Kidney capillary endothelial cell (primary cell): ENCODE measurements at regions not wholly inside any gene's neighbourhood (a gene's known extent, or its start where the extent isn't known, plus 50 kb on each side); places are given as distances from the start of the nearest gene placed in this dataset.
A peak's percentile ranks its signal among the peaks of the same experiment; 100 is the strongest.

Experiments used
- DNase-seq: peaks from one replicate; pipeline ENCODE4 v3.0.0-alpha.2; 2018; ENCODE audit warnings: low spot score

DNA sequence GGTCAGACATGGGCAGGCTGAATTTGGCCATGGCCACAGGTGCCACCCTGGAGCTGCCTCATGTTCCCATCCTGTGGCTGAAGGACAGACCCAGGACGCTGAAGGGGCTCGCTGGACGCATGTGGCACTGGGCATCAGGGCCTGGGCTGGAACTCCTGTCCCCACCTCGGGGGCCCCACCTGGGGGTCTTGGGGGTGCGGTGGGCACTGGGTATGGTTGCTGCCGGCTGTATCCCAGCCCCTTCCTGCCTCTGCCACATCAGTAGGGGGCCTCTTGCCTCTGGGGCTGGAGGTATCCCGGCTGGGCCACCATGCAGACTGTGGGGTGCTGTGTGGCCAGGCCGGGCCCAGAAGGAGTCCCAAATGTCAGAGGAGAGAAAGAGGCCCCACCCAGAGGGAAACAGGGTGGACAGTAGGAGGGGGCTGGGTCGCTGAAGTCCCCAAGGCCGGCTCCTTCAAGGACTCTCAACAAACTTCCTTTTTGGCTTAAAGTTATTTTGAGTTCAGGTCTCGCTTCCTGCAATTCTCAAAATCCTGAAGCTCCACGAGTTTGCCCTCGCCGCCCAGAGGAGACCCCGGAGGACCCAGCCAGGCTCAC lies 78.7 kb downstream of the SIK1 start:
- DNase-seq = no peak

DNA sequence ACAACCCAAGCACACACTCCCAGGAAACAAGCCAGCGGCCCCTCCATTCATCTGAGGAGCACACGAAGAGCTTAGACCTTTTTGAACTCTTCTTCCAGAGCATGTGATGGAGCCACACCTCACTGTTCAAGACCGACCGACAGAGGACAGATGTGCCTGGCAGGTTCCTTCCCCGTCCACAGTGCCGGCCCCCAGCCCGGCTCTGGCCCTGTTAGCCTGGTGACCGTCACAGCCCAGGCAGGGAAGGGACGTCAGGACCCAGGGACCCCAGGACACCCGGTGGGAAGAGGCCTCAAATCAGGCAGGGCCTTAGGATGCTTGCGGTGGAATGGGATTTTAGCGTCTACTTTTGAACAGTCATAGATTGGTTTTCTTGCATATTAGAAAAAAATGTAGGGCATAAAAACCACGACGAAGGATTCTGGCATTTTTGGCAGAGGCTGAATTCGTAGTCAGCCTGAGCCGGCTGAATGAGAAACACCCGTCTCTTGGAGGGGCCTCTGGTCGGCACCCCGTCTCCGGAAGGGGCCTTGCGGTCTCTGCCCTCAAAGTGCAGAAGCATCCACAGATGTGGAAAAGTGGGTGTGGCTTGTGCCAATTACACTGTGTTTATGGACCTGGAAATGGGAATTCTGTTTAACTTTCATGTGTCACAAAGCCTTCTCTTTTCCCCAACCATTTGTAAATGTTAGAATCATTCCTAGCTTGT lies 79.3 kb downstream of the SIK1 start:
- DNase-seq = no peak

DNA sequence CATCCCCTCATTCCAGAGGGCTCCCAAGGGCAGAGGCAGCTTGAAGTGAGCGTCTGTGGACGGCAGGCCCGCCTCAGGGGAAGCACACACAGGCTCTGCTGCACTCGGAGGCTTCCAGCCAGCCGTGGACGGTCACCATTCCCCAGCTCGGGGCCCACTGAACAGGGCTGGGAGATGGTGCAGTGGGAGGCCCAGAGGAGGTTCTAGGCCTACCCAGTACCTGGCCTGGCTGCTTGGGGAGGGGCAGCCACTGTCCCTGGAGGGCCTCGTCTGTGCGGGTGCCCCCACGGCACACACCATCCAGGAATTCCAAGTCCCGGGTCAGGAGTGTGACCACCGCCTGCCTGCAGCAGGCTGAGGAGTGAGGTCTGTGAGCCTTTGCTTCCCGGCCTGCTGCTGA lies 80.4 kb downstream of the SIK1 start:
- DNase-seq = no peak

DNA sequence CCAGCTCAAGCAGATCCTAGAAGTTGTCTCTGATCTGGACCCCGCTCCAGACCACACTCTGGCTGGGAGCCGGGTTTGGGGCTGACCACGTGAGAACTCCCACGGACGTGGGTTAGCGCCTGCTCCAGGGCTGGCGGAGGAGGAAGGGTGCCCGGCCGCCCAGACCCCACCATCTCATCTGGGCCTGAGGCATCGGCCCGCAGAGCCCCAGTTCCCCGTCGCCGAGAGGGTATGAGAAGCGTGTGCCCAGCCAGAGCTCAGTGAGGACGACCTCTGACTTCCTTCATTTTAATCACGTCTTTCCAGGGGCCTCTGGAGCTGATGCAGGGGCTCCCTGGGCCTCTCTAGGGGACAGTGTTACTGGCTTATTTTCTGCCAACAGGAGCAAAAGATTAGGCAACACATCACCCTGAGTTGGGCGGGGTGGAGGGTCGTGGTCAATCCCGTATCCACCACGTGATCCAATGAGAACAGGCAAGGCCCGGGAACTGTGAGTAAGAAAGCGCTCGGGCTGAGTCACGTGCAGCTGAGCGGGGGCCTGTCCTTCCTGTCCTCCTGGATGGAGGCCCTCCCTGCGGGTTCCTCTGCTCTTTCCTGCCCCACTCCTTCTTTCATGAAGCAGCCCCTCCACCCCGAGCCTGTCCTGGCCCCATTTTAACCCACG lies 81.1 kb downstream of the SIK1 start:
- no peak for DNase-seq

DNA sequence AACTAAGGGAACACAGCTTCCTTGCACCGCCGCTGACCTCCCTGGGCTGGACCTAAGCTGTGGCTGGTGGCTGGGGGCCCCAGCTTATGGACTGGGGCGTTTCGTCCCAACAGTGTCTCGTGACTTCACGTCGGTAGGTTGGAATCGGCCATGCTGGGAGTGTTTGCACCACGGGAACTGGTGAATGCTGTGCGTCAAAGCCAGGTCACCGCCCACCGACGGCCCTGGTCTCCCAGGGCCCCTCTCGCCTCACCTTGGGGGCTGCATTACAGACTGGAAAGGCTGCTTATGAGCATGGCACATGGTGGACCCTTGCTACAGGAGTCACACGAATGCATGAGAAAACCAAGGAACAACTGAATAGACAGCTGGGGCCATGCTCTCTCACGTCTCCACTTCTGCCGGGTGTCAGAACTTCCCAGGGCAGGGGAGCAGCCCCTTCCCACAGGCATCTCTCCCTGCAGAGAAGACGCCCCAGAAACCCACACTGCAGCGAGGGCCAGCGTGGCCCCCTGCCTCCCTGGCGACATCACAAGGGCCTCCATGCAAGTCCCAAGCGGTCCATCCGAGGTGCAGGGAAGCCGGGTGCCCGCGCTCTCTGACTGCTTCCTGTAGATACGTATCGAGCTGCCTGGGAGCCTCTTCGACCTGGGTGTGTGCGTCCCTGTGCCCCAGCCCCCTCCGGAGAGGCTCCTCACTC lies 81.7 kb downstream of the SIK1 start:
- no peak for DNase-seq

DNA sequence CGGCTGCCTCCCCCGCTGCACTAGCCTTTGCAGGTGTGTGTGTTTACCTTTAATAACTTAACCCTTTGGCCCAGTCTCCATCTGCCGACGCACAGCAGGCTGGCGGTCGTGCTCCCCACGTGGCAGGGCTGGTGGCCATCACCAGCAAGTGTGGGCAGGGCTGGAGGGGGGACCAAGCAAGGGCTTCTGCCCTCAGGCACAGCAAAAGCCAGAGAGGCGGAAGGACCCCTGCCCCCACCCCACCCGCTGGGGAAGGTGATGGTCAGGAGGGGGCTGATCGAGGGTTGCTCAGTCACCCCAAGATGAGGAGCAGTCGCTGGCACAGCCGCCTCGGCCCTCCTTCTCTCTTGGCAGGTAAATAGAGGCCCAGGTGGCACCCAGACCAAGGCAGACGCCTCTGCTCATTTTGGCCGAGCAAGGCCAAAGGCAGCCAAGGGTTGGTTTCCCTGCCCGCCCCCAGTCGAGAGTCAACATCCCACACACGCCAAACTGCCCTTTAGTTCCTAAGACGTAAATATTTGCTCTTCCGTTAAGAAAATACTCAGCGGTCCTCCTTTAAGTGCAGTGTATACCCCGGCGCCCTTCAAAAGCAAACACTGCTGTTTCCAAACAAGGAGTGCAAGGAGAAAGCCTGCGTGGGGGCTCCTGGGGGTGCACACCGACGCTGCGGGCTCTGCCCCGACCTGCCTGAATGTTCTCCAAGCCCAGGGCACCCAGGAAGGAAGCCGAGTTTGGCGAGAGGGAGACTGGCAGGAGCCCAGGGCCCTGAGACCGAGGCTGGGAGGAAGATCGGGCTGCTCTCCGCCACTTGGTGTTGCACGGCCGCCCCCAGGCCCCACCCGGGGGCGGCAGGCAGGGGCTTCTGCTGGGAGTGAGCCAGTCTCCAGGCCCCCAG lies 82.7 kb downstream of the SIK1 start:
- DNase-seq = no peak

DNA sequence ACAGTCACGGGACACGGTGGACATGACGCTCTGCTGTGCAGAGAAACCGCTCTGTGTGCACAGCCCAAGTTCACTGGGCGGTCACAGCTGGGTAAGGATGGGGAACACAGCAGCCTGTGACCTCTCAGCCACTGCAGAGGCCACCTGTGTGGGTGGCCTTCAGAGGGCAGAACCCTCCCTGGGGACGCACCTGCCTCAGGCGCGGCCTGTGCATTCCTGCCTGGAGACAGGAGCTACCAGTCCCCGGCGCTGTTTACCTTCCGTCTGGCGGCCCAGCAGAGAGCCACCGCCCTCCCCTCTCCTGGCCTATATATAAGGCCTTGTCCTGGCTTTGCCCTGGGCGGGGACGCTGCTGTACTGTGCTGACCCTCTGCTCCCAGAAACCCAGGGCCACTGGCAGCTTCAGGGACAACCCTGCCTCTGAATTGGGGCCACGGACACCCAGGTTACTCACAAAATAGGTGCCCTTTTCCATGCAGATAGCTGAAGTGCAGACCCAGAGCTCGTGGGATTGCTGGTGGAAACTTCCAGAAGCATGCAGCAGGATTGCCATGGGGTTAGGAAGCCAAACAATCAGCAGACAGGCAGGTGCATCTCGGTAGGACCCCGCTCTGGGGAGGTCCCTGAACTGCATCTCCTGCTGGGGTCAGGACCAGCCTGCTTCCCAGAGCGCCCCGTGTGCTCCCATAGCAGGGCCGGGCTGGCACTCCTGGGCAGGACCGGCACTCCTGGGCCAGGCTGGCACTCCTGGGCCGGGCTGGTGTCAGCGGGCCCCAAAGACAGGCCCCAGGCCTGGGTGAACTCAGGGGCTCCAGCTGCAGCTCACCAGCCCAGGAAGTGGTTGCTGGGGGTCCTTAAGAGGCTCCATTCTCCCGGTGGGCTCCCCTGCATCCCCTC lies 83.6 kb downstream of the SIK1 start:
- no peak for DNase-seq

DNA sequence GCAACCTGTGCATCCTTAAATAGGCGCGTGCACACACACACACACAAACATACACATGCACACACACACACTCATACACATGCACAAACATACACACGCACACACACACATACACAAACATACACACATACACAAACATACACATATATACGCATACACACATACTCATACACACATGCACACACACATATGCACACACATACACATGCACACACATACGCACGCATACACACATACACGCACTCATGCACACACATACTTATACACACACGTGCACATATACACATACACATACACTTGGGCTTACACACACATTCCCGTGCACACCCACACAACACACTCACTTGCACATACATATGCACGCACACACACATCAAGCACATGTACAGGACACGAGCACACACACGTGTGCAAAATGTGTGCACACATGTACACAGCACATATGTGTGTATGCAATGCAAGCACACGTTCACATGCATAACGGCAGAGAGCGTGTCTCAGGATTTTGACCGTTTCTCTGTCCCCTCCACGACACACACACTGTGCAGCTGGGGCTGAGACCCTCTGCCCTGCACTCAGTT lies 84.5 kb downstream of the SIK1 start:
- DNase-seq = no peak

DNA sequence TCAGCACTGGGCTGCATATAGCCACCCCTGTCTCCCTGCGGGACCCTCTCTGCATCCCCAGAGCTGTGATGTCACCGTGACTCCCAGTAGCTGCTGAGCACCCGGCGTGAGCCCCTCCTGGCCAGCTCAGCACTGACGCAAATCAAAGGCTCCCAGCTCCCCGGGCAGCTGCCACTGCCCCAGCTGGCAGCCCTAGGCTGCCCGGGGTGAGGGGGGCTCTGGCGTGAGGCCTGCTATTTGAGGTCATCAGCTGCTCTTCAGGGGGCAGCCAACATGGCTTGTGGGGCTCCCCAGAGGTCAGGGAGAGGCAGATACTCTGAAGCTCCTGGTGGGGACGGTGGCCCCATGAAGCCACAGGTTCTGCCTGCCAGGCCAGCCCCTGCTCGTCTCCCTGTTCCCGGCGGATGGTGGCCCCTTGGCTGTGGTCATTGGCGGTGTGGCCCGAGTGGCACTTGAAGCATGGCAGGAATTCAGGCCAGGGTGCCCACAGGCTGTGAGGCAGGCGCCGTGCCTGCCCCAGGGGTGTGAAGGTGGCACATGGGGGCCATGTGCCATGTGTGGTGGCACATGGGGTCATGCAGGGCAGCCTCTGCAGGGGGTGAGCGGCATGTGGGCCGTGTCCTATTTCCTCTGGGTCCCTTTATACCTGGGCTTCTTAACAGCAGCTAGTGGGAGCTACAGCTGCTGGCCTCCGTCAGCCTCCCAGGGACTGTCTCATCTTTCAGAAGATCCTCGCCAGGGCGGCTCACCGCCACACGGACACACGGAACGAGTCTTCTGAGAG lies 85.4 kb downstream of the SIK1 start:
- no peak for DNase-seq

DNA sequence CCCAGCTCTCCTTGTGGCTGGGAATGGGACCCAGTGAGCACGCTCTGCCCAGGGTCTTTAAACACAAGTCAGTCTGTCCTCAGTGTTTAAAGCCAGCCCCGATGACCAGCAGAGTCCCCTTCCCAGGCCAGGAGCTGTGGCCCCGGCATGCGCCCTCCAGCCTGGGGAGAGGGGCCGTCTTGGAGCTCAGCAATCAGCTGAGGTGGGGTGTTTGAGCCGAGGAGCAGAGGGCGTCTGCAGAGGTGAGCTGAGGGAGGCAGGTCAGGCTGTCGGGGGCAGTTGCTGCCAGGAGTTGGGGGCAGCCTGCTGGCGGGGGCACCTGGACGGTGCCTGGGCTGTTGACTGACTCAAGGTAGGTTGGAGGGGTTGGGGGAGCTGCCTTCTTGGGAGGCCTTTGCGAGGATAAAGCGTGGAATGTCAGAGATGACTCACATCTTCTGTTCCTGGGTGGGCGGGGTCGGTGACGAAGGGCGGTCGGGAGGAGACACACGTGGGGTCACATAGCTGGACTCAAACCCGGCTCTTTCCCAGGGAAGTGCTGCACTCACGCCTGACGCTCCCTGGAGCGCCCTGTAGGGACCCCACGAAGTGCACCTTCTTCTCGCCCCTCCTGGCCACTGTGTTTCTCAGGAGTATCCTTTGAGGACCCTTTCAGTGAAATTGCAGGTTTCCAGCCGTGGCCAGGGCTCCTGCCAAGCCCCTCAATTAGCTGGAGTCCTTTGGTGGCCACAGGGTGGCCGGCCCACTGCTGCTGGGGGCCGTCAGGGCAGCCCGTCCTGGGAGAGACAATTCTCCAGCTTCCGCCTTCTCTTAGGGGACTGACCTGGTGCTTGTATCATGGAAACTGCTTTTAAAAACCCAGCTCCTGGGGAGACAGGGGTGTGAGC lies 86.2 kb downstream of the SIK1 start:
- DNase-seq = peak; percentile 59

DNA sequence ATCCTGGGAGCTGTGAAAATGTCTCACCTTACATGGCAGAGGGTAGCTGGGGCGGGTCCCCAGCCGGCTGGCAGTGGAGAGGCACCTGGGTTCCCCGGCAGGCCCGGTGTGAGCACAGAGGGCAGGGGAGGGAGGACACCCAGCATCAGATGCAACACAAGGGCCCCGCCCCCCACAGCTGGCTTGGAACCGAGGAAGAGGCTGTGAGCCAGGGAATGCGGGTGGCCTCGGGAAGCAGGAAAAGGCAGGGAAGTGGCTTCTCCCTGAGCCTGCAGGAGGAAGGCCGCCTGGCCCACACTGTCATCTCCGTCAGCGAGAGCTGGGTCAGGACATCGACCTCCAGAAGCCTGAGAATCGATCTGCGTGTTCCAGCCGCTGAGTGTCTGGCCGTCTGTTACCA lies 87.3 kb downstream of the SIK1 start:
- peak; percentile 66 for DNase-seq

DNA sequence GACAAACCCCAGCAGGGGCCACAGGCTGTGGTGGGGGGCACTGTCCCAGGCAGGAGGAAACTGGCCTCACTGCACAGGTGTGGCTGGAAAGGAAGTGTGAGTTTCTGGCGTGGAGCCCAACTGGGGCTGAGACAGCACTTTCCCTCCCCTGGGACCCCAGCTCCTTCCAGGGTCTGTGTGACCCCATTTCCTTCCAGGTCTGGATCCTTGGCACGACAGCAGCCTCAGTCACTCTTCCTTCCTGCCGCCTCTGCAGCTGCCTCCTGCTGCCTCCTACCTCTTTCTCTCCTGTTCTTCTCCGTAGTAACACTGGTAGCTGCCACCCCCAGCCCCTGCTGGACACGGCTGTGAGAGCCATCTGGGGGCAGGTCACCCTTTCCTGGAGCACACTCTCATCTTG lies 88.0 kb downstream of the SIK1 start:
- DNase-seq = peak; percentile 95

DNA sequence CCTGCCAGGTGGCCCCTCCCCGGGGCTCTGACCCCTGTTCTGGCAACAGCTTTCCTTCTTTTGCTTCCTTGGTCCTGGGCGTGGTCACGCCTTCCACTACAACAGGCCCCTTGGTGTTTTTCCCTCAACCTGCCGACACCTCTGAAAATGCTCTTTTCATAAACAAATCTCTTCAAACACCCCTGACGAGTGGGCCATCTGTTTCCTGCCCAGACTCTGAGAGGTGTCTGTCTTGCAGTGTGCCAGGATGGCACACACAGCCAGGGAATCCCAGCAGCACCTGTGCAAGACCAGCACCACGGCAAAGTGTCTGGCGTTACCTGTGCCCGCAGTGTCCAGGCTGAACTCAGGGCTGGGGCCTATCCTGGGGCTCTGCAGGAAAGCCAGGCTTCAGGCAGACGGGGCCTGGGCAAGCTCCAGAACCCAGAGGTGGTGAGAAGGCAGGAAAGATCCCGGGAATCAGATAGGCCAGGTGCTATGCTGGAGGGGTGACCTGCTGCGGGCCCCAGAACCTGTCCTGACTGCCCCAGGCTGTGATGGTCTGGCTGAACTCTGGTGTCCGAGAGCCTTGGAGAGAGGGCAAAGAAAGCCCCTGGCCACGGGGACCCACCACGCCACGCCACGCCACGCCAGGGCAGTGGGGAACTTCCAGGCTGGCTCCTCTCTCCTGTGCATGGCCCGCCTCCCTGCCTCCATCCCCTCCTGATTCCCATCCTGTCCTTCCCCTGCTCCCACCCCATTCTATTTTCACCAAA lies 88.9 kb downstream of the SIK1 start:
- no peak for DNase-seq

DNA sequence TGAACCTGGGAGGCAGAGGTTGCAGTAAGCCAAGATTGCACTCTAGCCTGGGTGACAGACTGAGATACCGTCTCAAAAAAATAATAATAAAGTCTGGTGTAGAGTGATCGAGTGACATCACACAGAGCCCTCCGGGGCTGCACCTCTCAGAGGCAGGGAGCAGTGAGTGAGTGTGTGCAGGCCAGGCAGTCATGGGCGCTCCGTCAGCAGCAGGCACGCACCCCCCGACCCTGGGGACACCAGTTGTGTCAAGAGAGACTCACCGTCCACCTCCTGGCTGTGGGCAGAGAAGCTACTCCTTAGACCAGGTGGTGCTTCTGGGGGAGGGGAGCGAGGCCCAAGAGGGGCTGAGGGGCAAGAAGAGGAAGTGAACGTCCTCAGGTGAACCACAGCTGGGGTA lies 91.8 kb downstream of the SIK1 start:
- no peak for DNase-seq

DNA sequence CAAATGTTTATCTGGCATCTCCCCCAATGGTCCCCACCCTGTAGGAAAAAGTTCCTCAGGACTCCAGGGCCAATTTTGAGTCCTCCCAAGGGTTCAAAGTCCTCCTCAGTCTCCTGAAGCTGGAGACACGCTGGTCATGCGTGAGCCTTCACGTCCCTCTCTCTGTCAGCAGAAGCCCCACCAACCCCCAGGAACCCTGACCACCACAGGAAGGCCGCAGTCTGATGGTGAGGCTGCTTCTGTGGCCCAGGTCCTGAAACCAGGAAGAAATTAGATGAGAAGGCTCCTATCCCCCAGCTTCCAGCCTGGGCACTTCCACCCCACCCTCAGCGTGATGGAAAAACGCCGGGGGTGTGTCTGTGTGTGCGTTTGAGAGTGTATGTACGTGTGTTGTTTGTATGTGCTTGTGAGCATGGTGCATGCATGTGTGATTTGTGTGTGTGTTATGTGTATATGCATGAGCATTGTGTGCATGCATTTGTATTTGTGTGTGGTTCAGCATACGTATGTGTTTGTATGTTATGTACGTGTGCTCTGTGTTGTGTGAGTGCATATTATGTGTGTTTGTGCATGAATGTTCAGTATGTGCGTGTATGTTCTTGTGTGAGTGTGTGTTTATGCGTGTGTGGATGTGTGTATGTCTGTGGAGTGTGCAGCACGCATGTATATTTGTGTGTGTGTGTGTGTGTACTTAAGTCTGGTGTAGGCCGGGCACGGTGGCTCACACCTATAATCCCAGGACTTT lies 92.5 kb downstream of the SIK1 start:
- DNase-seq = no peak

DNA sequence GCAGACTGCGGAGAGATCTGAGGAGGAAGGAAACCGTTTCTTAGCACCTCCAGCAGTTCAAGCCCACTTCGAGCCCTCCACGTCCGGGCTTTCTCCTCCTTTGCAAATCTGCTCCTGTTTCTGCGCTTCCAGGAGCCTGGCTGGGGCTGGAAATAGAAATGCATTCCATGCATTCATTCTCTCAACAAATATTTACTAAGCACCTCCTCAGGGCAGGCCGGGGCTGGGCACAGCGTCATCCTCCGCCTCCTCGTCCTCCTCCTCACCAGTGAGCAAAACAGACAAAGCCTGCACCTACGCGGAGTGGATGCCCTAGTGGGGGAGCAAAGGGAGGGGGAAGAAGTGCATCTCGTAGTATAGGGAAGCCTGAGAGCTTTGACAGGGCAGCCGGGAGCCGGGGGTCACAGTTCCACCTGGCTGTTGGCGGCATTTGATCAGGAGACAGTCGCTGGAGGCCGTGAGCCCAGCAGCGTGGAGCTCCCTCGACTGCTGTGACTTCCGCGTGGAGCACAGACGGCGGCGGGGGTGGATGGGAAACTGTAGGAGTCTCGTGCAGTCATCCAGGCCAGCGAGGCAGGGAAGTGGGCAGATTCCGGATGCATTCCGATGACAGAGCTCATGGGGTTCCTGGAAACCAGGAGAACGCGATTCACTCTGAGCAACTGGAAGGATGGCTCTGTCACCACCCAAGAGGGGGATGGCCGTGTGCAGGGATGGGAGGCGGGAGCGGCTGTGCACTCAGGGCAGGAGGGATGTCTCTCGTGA lies 93.5 kb downstream of the SIK1 start:
- DNase-seq = peak; percentile 96
